CD14-positive monocyte (primary cell): ENCODE measurements at regions not wholly inside any gene's neighbourhood (a gene's known extent, or its start where the extent isn't known, plus 50 kb on each side); places are given as distances from the start of the nearest gene placed in this dataset.
A peak's percentile ranks its signal among the peaks of the same experiment; 100 is the strongest.

Experiments used
- DNase-seq, 3 donors: peaks; one replicate each; pipeline ENCODE4 v3.0.0-alpha.2; 2011 to 2022
- H2AFZ ChIP-seq: 2 replicates; pipeline ENCODE4 v1.6.0; 2012; ENCODE audit warnings: mild to moderate bottlenecking, low read depth, low read length, inconsistent platforms; ENCODE audit not compliant: insufficient read depth, poor library complexity, severe bottlenecking
- H3K27ac ChIP-seq, 2 donors: 1 replicate in 1 of 2; 2 replicates in 1 of 2; pipeline ENCODE4 v1.5.1; 2012 to 2013; ENCODE audit warnings: low read length in 2 of 2, control low read depth in 1 of 2, inconsistent platforms in 1 of 2, low read depth in 1 of 2, mild to moderate bottlenecking in 1 of 2
- H3K27me3 ChIP-seq, 2 donors: one replicate each; pipeline versions ENCODE4 v1.6.0 to v1.6.1; 2011 to 2013; ENCODE audit warnings: low read length in 2 of 2; ENCODE audit not compliant: control insufficient read depth in 2 of 2, insufficient read depth in 2 of 2
- H3K36me3 ChIP-seq, 2 donors: replicated peaks in 1 of 2; 1 replicate in 1 of 2; 2 replicates in 1 of 2; pipeline versions ENCODE4 v1.5.1 to v1.6.1; 2012 to 2013; ENCODE audit warnings: low read length in 2 of 2, control low read depth in 1 of 2, inconsistent platforms in 1 of 2, mild to moderate bottlenecking in 1 of 2; ENCODE audit not compliant: insufficient read depth in 2 of 2, control insufficient read depth in 1 of 2
- H3K4me1 ChIP-seq, 2 donors: 1 replicate in 1 of 2; 2 replicates in 1 of 2; pipeline versions ENCODE4 v1.5.1 to v1.6.1; 2012 to 2013; ENCODE audit warnings: low read length in 2 of 2, control low read depth in 1 of 2, inconsistent platforms in 1 of 2, mild to moderate bottlenecking in 1 of 2, moderate library complexity in 1 of 2; ENCODE audit not compliant: insufficient read depth in 2 of 2, control insufficient read depth in 1 of 2
- H3K4me2 ChIP-seq: replicated peaks from 2 replicates; pipeline ENCODE3; 2012; ENCODE audit warnings: low read length, moderate library complexity, mild to moderate bottlenecking; ENCODE audit not compliant: poor library complexity, severe bottlenecking; ENCODE audit errors: extremely low read depth
- H3K4me3 ChIP-seq, 3 experiments: fragments of 200-600 bp in 1 of 3; sonication (generic) in 1 of 3; replicated peaks in 1 of 3; 1 replicate in 2 of 3; 2 replicates in 1 of 3; pipeline ENCODE4 v1.5.1; 2011 to 2013; ENCODE audit warnings: low read length in 3 of 3, mild to moderate bottlenecking in 3 of 3, control low read depth in 2 of 3, low read depth in 2 of 3, inconsistent platforms in 1 of 3, moderate library complexity in 1 of 3
- H3K79me2 ChIP-seq: 2 replicates; pipeline ENCODE4 v1.6.0; 2012; ENCODE audit warnings: mild to moderate bottlenecking, control low read depth, inconsistent platforms, low read length, moderate library complexity; ENCODE audit not compliant: insufficient read depth
- H3K9ac ChIP-seq: 2 replicates; pipeline ENCODE4 v1.6.0; 2017; ENCODE audit warnings: low read length, mild to moderate bottlenecking; ENCODE audit not compliant: insufficient read depth, poor library complexity, severe bottlenecking
- H3K9me3 ChIP-seq, 2 donors: replicated peaks in 1 of 2; 1 replicate in 1 of 2; 2 replicates in 1 of 2; pipeline versions ENCODE4 v1.5.1 to v1.6.1; 2012 to 2013; ENCODE audit warnings: low read length in 2 of 2, control low read depth in 1 of 2; ENCODE audit not compliant: control insufficient read depth in 1 of 2, insufficient read depth in 1 of 2
- H4K20me1 ChIP-seq: 2 replicates; pipeline ENCODE4 v1.6.0; 2012; ENCODE audit warnings: mild to moderate bottlenecking, low read length, control low read depth, moderate library complexity; ENCODE audit not compliant: insufficient read depth
- H3K27ac Mint-ChIP-seq, 7 donors: one replicate each; pipeline ENCODE4 v1.8.0; 2020; ENCODE audit warnings: mild to moderate bottlenecking in 7 of 7, mixed read lengths in 7 of 7, moderate library complexity in 6 of 7, inconsistent platforms in 2 of 7
- H3K27me3 Mint-ChIP-seq, 3 donors: one replicate each; pipeline ENCODE4 v1.8.0; 2021 to 2022; ENCODE audit warnings: low read depth in 3 of 3, mild to moderate bottlenecking in 3 of 3, mixed read lengths in 3 of 3, moderate library complexity in 3 of 3, inconsistent platforms in 1 of 3
- H3K36me3 Mint-ChIP-seq, 2 donors: one replicate each; pipeline ENCODE4 v1.8.0; 2020; ENCODE audit warnings: mixed read lengths in 2 of 2, inconsistent platforms in 1 of 2, mild to moderate bottlenecking in 1 of 2
- H3K4me1 Mint-ChIP-seq: one replicate; pipeline ENCODE4 v1.8.0; 2020; ENCODE audit warnings: mild to moderate bottlenecking, mixed read lengths
- H3K4me3 Mint-ChIP-seq, 2 donors: one replicate each; pipeline ENCODE4 v1.8.0; 2020; ENCODE audit warnings: mild to moderate bottlenecking in 2 of 2, mixed read lengths in 2 of 2, moderate library complexity in 1 of 2
- H3K9me3 Mint-ChIP-seq, 7 donors: one replicate each; pipeline ENCODE4 v1.8.0; 2020 to 2022; ENCODE audit warnings: mixed read lengths in 7 of 7, mild to moderate bottlenecking in 6 of 7, moderate library complexity in 6 of 7, inconsistent platforms in 2 of 7
- WGBS: methylation state at CpG from one replicate; pipeline ENCODE4 v1.1.5; 2013; ENCODE audit warnings: missing lambda C conversion rate; ENCODE audit not compliant: insufficient coverage; 5-methylcytosine and 5-hydroxymethylcytosine counted together
- intact Hi-C, 2 donors: fragments of 100-400 bp; cut with micrococcal nuclease; formaldehyde crosslinking; loops; one replicate each; pipeline versions ENCODE4 v1.15.0 to v1.15.1; 2023
- TF ChIP-seq, protein P1 (sequence below): fragments of 200-600 bp; IDR thresholded peaks from one replicate; pipeline ENCODE4 v1.8.0; 2022; ENCODE audit warnings: antibody characterized with exemption, mild to moderate bottlenecking

DNA sequence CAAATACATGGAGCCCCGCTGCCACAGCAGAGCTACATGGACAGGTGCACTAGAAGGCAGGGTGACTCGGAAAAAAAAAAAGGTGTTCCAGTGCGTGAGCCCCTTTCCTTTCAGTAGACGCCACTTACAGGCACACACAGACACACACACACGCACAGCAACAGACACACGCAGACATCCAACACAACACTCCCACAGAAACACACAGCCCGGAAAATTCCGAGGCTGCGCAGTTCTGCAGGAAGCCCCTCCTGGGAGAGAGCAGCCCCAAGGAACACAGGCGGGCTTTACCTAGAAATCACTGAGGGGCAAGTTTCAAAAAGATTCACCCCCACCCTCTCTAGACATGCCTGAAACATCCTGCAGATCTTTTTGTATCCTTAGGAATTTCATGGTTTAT is 136.0 kb upstream of the WSB1 start:
- Mint-ChIP-seq H3K9me3 (peaks cover 25 to 54% (median 43%) of the 10 kb centered on the region in 7 donors), H3K4me1 (no peaks in the 10 kb centered on the region), H3K27me3 (peaks cover 0 to 1% (median 0%) of the 10 kb centered on the region in 3 donors), H3K27ac (no peak overlapping the region), H3K4me3 (no peak overlapping the region), H3K36me3 (no peaks in the 10 kb centered on the region)
- H3K9me3 ChIP-seq, result peaks cover 31 to 58% of the 10 kb centered on the region in 2 donors
- H4K20me1 ChIP-seq, result no peaks in the 10 kb centered on the region
- no peaks in the 10 kb centered on the region for H3K79me2 ChIP-seq
- DNase-seq, result no peak
- intact Hi-C loops, result no loop called here
- H3K9ac ChIP-seq, result no peak overlapping the region
- no peak overlapping the region for H2AFZ ChIP-seq
- no peaks in the 10 kb centered on the region for H3K4me1 ChIP-seq
- H3K4me3 ChIP-seq, result no peak overlapping the region
- no peak overlapping the region for H3K27ac ChIP-seq
- H3K4me2 ChIP-seq, result no peak overlapping the region
- TF ChIP-seq, protein P1, sequence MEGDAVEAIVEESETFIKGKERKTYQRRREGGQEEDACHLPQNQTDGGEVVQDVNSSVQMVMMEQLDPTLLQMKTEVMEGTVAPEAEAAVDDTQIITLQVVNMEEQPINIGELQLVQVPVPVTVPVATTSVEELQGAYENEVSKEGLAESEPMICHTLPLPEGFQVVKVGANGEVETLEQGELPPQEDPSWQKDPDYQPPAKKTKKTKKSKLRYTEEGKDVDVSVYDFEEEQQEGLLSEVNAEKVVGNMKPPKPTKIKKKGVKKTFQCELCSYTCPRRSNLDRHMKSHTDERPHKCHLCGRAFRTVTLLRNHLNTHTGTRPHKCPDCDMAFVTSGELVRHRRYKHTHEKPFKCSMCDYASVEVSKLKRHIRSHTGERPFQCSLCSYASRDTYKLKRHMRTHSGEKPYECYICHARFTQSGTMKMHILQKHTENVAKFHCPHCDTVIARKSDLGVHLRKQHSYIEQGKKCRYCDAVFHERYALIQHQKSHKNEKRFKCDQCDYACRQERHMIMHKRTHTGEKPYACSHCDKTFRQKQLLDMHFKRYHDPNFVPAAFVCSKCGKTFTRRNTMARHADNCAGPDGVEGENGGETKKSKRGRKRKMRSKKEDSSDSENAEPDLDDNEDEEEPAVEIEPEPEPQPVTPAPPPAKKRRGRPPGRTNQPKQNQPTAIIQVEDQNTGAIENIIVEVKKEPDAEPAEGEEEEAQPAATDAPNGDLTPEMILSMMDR, result no peak
- WGBS, result 95% methylated on average over 10 of the region's 10 CpGs
- H3K27me3 ChIP-seq, result no peaks in the 10 kb centered on the region
- no peaks in the 10 kb centered on the region for H3K36me3 ChIP-seq

GRCh38 chr17:27158382-27158781 is 135.5 kb upstream of the WSB1 start:
- H3K36me3 ChIP-seq, result no peaks in the 10 kb centered on the region
- no peak overlapping the region for H3K9ac ChIP-seq
- no peaks in the 10 kb centered on the region for H3K4me1 Mint-ChIP-seq
- TF ChIP-seq, protein P1, result no peak
- H2AFZ ChIP-seq, result no peak overlapping the region
- no peaks in the 10 kb centered on the region for H3K27me3 ChIP-seq
- peak overlapping the region in 2 of 7 donors; percentile 50 to 75 for H3K27ac Mint-ChIP-seq
- H4K20me1 ChIP-seq, result no peaks in the 10 kb centered on the region
- H3K4me1 ChIP-seq, result no peaks in the 10 kb centered on the region
- no peak overlapping the region for H3K27ac ChIP-seq
- H3K4me2 ChIP-seq, result no peak overlapping the region
- H3K9me3 Mint-ChIP-seq, result peaks cover 23 to 49% (median 38%) of the 10 kb centered on the region in 7 donors
- no peak overlapping the region for H3K4me3 Mint-ChIP-seq
- no peaks in the 10 kb centered on the region for H3K36me3 Mint-ChIP-seq
- H3K79me2 ChIP-seq, result no peaks in the 10 kb centered on the region
- H3K4me3 ChIP-seq, result no peak overlapping the region
- 92% methylated on average over 17 of the region's 18 CpGs for WGBS
- no peaks in the 10 kb centered on the region for H3K27me3 Mint-ChIP-seq
- intact Hi-C loops, result no loop called here
- no peak for DNase-seq
- peaks cover 26 to 54% of the 10 kb centered on the region in 2 donors for H3K9me3 ChIP-seq
